GM20000 (cell line): ENCODE measurements at regions not wholly inside any gene's neighbourhood (a gene's known extent, or its start where the extent isn't known, plus 50 kb on each side); places are given as distances from the start of the nearest gene placed in this dataset.

Experiments
- DNase-seq: peaks from one replicate; pipeline ENCODE4 v3.0.0; 2012; ENCODE audit warnings: low spot score
- TF ChIP-seq, protein P1 (sequence below): IDR thresholded peaks from 2 replicates; pipeline ENCODE4 v1.5.1; 2012; ENCODE audit warnings: mild to moderate bottlenecking, control low read depth; ENCODE audit errors: extremely low read depth, missing control alignments

DNA sequence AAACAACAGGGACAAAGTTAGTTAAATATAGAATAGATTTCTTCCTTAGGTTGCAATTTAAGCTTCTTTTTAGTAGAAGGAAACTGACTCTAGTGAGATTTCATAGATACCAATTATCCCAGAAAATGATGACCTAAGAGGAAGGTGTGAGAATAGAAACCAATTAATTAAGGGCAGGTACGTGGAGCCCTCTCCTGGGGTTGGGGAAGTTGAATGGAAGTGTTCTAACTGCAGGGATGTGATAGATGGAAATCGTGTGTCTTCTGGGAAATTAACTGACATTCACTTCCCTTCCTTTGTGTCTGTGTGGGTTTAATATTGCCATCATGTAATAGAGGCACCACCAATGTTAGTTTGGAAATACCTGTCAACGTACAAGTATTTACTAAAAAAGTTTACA lies 204.1 kb upstream of the ANK2 start:
- no peak for DNase-seq
- TF ChIP-seq, protein P1, sequence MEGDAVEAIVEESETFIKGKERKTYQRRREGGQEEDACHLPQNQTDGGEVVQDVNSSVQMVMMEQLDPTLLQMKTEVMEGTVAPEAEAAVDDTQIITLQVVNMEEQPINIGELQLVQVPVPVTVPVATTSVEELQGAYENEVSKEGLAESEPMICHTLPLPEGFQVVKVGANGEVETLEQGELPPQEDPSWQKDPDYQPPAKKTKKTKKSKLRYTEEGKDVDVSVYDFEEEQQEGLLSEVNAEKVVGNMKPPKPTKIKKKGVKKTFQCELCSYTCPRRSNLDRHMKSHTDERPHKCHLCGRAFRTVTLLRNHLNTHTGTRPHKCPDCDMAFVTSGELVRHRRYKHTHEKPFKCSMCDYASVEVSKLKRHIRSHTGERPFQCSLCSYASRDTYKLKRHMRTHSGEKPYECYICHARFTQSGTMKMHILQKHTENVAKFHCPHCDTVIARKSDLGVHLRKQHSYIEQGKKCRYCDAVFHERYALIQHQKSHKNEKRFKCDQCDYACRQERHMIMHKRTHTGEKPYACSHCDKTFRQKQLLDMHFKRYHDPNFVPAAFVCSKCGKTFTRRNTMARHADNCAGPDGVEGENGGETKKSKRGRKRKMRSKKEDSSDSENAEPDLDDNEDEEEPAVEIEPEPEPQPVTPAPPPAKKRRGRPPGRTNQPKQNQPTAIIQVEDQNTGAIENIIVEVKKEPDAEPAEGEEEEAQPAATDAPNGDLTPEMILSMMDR = no peak

- TF ChIP-seq, protein P1 = no peak
- DNase-seq = no peak
Measured at GRCh38 chr4:112847045-112847444, 202.4 kb upstream of the ANK2 start.

DNA sequence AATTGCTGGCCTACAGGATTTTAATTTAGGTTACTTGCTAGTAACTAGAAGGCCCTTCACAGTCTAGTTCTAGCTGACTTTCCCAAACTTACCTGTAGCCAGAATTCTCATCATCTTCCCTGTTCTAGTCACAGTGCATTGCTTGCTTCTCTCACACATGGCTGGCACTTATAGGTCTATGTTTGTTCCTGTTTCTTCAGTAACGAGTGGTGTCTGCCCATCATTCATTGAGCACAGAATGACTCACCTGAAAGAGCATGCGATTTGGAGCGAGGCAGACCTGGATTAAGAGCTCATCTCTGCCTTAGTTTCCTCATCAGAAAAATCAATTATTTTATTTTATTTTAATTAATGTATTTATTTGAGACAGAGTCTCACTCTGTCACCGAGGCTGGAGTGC lies 201.7 kb upstream of the ANK2 start:
- TF ChIP-seq, protein P1 = no peak

GRCh38 chr4:112848911-112849310 lies 200.5 kb upstream of the ANK2 start:
- TF ChIP-seq, protein P1 = no peak
- no peak for DNase-seq

More for the DNA sequence above, 201.7 kb upstream of the ANK2 start:
- no peak for DNase-seq

GRCh38 chr4:112852601-112853000 lies 196.9 kb upstream of the ANK2 start:
- TF ChIP-seq, protein P1 = no peak

DNA sequence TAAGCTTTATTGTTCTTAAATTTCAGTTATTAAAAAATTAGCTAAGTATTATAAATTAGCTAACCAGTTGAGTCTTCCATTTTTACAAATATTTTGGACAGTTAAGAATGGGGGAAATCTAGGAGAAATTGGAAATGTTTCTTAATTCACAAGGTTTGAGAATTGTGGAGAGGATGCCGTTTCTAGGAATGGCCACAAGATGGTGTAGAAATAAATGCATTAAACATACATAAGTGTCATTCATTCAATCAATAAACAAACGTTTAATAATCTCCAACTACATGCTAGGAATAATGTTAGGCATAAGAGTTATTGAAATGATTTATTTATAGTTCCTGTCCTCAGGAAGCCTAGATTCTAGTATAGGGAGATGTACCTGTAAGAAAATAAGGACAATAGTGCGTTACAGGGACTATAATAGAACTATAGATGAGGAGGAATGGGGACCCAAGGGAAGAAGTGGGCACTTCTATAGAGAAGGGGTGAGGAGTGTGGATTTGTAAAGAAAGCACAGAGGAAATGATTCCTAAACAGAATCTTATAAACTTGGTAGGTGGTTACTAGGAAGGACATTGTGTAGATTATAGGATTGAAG lies 195.7 kb upstream of the ANK2 start:
- TF ChIP-seq, protein P1 = no peak
- no peak for DNase-seq

More at GRCh38 chr4:112852601-112853000, 196.9 kb upstream of the ANK2 start:
- DNase-seq = no peak

DNA sequence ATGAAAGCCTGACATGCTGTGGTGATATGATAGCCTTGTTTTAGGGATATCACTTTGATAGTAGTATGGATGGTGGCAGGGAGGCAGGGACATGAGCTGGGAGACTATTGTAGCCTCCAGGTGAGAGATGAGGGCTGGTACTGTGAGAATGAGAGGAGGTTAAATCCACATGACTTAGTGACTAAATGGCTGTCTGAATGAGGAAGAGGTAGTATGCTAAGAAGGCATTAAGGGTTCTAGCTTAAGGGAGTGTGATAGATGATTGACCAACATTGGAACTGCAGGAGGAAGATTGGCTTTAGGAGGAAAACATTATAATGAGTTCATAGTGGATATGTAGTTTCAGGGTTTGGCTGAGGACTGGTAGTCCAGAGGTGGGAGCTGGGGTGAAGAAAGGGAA lies 195.0 kb upstream of the ANK2 start:
- TF ChIP-seq, protein P1 = no peak
- no peak for DNase-seq
